ENCODE measurements at regions not wholly inside any gene's neighbourhood (a gene's known extent, or its start where the extent isn't known, plus 50 kb on each side); places are given as distances from the start of the nearest gene placed in this dataset.
"Not testable (repeated sequence)": the region's sequence is repeated elsewhere in the genome, so short reads cannot be mapped to it uniquely, and the experiment has no call there.

DNA sequence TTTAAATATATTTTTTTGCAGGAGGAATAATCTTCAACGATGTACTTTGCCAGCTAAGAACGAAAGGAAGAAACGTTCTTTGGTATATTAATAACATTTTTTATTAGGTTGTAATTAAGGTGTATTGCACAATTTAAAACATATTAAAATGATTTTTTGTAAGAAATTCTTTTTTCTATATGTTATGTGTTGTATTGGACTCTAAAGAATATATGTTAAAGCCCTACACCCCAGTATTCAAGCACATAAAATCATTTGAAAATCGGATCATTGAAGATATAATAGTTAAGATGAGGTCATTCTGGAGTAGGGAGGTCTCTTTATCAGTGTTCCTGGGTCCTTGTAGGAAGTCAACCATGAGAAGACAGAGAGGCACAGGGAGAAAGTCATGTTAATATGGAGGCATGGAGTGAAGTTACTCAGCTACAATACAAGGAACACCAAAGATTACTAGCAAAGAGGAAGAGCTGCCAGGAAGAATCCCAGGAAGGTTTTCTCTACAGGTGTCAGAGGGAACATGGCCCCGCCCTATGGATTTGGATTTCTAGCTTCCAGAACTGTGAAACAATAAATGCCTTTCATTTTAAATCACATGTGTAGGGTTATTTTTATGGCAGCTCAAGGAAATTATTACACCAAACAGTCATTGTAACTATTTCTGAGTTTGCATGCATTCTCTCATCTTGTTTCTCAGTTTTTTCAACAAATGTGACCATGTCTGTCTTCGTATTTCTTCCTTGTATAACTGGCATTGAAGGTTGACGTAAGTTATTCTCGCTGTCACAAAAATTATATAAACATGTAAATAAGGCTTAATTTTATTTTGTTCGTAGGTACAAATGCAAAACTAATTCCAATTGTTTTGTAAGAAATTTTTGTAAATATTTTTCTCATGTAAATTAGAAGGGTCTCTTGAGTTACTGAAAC is 75.4 kb upstream of the VPREB1 start:
- DNase-seq (ENCODE audit: low spot score) (no peak), FAIRE-seq (no peak)

- FAIRE-seq (no peak), DNase-seq (ENCODE audit: low spot score) (no peak)
Observed at GRCh38 chr22:22168190-22168940, 76.2 kb upstream of the VPREB1 start.

DNA sequence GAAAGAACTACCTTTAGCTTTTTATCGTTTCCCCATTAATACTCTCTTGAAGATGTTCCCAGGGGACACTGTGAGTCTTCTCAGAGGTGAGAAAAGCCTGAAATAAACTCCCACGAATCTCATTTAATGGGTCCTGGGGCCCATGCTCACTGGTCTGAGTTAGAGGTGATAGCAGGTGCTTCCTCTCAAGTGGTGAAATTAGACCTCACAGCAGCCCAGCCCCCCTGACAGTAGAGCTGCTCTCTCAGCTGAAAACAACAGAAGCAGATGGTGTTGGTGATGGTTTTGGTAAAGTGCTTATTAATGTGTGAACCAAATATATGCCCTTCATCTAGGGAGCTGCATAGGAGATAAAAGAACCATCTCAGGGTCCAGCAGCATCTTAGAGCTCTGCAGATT is 76.8 kb upstream of the VPREB1 start:
- FAIRE-seq (no peak), DNase-seq (ENCODE audit: low spot score) (no peak)

DNA sequence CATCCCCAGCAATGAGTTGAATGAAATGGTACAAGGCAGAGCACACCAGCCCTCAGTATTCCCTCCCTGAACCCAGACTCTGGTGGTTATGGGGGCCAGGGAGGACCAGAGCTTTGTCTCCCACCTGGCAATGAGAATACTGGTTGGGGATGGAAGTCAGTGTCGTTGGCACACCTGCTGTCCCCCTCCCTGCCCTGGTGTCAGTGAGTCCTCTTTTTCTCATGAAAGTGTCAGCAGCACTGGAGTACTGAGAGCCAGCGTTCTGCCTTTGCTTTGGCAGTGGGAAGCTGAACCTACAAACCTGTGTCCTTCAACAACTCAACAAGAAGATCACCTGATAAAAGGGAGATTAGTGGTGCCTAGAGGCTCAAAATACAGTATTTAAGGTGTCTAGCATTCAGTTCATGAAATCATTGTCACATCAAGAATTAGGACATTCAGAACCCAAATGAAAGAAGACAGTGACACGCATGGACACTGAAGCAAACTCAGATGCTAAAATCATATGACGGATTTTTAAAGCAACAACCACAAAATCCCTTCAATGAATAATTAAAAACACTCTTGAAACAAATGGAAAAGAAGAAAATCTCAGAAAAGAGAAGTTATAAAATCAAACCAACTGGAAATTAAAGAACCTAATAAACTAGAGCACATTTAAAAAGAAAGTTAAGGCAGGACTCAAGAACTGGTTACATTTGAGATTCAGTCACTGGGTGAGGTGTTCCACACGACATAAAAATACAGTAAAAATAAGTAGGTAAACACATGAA is 77.5 kb upstream of the VPREB1 start:
- FAIRE-seq (no peak), DNase-seq (ENCODE audit: low spot score) (no peak)

DNA sequence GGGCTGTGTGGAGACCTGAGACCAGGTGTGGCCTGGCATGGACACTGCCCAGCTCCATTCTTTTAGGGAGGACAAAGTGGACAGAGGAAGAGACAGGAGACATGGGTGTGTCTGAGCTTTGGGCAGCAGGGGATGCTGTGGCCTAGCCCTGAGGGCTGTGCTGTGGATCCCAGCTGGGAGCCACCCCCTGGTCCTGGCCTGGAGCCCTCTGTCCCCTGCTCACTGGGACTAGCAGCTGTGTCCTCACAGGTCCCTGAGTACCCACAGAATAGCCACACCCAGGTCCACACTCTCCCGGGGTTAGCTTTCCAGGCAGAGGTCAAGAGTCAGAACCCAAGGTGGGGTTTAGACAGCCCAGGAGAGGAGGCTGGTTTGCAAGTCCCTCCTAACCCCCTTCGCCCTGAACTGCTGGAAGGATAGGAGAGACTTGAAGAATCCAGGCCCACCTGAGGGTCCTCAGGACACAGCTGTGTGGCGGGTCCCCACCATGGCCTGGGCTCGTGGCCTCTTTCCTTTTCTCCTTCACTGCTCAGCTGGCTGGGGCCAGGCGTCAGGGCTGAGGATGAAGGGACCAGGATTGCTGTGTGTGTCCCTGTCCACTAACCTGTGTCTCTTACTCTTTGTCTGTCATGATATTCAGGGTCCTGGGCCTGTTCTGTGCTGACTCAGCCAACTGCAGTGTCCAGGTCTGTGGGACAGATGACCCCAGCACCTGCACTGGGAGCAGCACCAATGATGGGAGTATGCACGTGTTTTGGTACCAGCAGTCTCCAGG is 78.5 kb upstream of the VPREB1 start:
- DNase-seq (ENCODE audit: low spot score) (no peak), FAIRE-seq (no peak)

DNA sequence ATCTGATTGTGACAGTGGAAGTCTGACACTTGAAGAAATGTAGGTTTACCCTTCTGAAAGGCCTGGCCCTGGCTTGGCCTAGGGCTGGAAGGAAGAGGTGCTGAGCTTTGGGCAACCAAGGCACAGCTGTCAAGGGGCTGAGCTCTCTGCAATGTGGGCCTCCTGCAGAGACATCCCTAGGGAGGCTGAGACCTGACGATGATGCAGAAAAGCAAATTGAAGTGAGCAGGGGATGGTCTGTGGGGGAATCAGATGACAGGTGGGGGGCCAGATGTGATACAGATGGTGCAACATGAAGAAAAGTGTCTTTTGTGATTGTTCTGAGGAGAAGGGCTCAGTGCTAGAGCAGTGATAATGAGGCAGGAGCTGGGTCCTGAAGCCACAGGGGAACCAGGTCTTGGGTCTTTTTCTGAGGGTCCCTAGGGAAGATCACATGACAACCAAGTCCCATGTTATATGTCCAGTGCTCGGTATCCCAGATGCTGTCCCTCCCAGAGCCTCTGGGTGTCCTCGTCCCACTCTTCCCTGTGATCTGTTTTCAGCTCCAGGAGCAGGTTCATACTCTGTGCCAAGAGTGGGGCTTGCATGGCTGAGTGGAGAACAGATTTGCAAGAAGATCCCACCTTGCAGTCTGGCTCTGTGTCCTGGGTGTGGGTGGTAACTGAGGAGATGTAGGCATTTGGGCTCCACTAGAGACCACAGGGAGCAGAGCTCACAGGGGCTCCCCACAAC is 79.9 kb upstream of the VPREB1 start:
- DNase-seq (ENCODE audit: low spot score) (no peak), FAIRE-seq (no peak)

DNA sequence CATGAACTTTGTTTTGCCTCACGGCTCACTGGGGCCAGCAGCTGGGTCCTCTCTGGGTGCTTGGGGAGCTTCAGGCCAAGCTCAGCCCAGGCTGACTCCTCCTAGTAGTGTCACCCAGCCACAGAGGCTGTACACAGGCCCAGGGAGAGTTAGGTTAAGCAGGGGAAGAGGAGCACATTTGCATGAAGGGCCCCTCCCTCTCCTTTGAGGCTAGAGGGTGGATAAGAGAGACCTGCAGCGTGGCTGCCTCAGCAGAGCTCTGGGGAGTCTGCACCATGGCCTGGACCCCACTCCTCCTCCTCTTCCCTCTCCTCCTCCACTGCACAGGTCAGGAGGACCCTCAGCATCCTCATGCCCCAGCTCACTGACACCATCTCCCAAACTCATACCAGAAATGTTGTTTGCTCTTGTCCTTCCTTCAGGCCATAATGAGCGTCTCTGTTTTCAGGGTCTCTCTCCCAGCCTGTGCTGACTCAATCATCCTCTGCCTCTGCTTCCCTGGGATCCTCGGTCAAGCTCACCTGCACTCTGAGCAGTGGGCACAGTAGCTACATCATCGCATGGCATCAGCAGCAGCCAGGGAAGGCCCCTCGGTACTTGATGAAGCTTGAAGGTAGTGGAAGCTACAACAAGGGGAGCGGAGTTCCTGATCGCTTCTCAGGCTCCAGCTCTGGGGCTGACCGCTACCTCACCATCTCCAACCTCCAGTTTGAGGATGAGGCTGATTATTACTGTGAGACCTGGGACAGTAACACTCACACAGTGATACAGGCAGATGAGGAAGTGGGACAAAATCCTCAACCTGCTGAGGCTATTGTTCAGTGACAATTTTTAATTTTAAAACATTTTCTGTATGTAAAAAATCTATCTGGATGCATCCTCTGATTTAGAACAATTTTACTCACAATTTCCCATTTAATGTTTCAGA is 82.4 kb upstream of the VPREB1 start:
- no peak for FAIRE-seq
- no peak for DNase-seq (ENCODE audit: low spot score)

DNA sequence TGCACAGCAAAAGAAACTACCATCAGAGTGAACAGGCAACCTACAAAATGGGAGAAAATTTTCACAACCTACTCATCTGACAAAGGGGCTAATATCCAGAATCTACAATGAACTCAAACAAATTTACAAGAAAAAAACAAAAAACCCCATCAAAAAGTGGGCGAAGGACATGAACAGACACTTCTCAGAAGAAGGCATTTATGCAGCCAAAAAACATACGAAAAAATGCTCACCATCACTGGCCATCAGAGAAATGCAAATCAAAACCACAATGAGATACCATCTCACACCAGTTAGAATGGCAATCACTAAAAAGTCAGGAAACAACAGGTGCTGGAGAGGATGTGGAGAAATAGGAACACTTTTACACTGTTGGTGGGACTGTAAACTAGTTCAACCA is 83.8 kb upstream of the VPREB1 start:
- not testable (repeated sequence) for FAIRE-seq; DNase-seq (ENCODE audit: low spot score)

DNA sequence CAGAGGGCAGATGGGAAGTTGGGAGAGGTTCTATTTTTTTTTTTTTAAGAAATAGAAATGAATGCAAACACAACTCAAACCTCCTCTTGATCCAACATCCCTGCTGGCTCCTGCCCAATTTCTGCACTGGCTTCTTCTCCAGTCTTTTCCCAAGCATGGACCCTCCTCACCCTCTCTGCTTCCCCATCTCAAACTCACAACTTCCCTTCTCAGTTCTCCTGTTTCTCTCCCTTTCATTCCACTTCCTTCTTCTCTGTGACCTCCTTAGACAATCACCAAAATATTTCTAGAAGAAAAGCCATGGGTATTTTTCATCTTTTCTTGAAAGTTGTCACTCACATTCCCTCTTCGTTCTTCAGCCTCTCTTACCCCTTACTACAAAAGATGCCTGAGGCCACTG is 85.2 kb upstream of the VPREB1 start:
- no peak for DNase-seq (ENCODE audit: low spot score)
- FAIRE-seq: no peak

- DNase-seq (ENCODE audit: low spot score) (no peak), FAIRE-seq (no peak)
Observed at GRCh38 chr22:22158965-22159364, 85.6 kb upstream of the VPREB1 start.

GRCh38 chr22:22158207-22158816 is 86.3 kb upstream of the VPREB1 start:
- DNase-seq (ENCODE audit: low spot score): no peak
- no peak for FAIRE-seq

- no peak for FAIRE-seq
Observed at GRCh38 chr22:22157348-22157725, 87.2 kb upstream of the VPREB1 start.

GRCh38 chr22:22156716-22157347 is 87.8 kb upstream of the VPREB1 start:
- peak; percentile 28 for FAIRE-seq

More at GRCh38 chr22:22157348-22157725, 87.2 kb upstream of the VPREB1 start:
- DNase-seq (ENCODE audit: low spot score): no peak

GRCh38 chr22:22156348-22156715 is 88.3 kb upstream of the VPREB1 start:
- no peak for FAIRE-seq
- DNase-seq (ENCODE audit: low spot score): no peak

More at GRCh38 chr22:22156716-22157347, 87.8 kb upstream of the VPREB1 start:
- DNase-seq (ENCODE audit: low spot score): peak; percentile 56

- FAIRE-seq: no peak
- DNase-seq (ENCODE audit: low spot score): no peak
Observed at GRCh38 chr22:22155607-22156006, 89.0 kb upstream of the VPREB1 start.

- no peak for FAIRE-seq
Observed at GRCh38 chr22:22155146-22155545, 89.4 kb upstream of the VPREB1 start.

DNA sequence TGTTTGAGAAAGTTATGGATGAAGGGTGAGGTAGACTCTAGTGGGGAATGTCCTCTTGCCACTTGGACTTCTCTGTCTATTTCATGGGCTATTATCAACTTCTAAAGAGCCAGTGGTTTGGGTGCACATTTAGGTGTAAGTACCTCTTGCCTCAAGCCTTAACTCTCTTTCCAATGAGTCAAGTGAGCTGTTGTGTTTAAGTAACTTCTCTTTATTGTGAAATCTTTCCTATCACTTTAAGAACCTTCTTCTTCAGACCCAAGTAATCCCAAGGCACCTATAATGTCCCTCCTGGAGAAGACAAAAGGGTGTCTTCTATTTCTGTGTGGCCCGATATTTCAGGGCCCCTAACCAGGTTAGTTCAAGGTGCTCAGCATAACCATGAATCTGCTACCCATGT is 90.5 kb upstream of the VPREB1 start:
- no peak for DNase-seq (ENCODE audit: low spot score)
- FAIRE-seq: no peak

More at GRCh38 chr22:22155146-22155545, 89.4 kb upstream of the VPREB1 start:
- no peak for DNase-seq (ENCODE audit: low spot score)

DNA sequence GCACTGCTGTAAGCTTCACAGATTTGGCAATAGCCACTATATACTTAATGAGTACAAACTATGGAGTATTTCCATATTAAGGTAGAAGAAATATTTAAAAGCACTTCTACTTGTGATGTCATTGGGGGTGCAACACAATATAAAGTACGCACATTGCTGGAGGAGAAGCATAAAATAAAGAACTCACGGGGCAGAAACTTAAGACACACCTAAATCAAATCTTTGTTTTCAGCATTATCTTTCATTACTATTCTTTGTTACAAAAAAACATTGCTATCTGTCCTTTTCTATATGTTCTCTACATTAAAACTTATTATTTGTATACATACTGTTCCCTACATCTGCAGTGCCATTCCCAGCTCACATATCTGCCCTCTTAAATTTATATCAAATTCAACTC is 93.3 kb upstream of the VPREB1 start:
- FAIRE-seq (no peak), DNase-seq (ENCODE audit: low spot score) (no peak)

All from RCC 7860 (cell line).